HG02884 (cell line): ENCODE measurements at regions not wholly inside any gene's neighbourhood (a gene's known extent, or its start where the extent isn't known, plus 50 kb on each side); places are given as distances from the start of the nearest gene placed in this dataset.
"Not testable (repeated sequence)": the region's sequence is repeated elsewhere in the genome, so short reads cannot be mapped to it uniquely, and the experiment has no call there.

Experiments used
- ATAC-seq: cut with Tn5 transposase; IDR thresholded peaks from one replicate; pipeline ENCODE4 v1.9.1; 2021; ENCODE audit warnings: mild to moderate bottlenecking, moderate library complexity; ENCODE audit not compliant: unreplicated experiment

- no peak for ATAC-seq
These were observed 91.3 kb downstream of the MFAP3L start for GRCh38 chr4:169934794-169935429.

- no peak for ATAC-seq
These were observed 92.7 kb downstream of the MFAP3L start for GRCh38 chr4:169933531-169933930.

DNA sequence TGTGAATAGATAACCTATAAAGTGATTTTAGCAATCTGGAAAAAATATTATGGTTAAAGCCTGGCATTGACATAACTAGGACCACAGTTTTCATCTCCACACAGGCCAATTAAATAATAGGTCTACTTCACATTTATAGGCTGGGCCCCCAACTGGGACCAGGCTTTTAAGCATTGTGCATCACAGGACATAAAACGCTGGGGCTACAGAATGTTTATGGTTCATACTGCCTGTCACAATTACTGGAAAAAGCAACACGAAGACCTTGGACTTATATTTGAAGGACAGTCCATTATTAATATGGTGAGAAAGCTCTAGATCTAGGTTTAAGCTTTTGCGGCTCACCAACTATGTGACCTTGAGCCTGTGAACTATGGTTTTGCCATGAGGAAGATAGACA, 94.2 kb downstream of the MFAP3L start:
- ATAC-seq = no peak

- ATAC-seq = not testable (repeated sequence)
These were observed 95.4 kb downstream of the MFAP3L start for GRCh38 chr4:169930755-169931154.

GRCh38 chr4:169927280-169927679, 98.9 kb downstream of the MFAP3L start:
- ATAC-seq = no peak

DNA sequence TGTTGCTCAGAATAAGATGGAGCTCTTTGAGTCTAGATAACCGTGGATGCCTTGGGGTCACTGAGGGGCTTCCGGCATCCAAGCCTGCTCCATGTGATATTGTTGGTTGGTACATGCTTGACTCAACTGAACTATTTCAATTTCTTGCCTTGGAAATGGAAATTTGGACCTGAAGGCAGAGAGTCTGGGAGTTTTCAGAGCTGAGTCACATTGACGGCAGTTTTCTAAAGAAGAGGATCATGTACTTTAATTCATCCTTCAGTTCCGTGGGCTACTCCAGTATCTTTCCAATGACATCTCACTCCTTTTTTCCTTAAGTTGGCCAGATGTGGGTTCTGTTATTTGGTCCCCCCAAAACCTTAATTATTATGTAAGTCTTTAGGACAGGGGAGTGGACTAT, 100.5 kb downstream of the MFAP3L start:
- no peak for ATAC-seq

DNA sequence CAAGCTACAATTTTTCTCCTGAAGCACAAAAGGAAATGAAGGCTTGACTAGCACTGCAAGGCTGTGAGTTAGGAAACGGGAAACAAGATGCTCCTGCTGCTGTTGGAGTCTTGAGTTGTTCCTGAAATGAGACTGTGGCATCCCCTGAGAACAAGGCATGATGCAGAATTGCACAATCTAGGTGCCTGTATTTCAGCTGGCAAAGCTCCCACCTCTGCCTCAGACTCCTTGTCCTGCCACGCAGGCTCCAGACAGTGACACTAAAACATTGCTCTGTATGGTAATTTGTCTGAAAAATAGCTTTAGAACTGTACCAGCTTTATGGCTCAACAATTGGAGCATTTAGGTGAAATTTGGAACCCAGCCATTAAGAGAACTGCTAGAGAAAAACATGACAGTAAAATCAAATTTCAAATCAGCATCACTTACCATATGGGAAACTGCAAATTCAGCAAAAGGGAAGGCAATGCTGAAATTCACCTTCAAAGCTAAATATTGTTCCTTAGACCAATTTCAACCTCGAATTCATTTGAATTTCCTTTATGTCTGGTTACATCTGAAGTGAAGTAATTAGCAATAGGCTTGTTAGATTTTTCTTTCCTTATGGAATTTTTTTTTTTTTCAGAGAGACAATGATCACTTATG, 103.4 kb downstream of the MFAP3L start:
- ATAC-seq = no peak

- ATAC-seq = peak; percentile 85
These were observed 104.5 kb downstream of the MFAP3L start for GRCh38 chr4:169921732-169922131.

DNA sequence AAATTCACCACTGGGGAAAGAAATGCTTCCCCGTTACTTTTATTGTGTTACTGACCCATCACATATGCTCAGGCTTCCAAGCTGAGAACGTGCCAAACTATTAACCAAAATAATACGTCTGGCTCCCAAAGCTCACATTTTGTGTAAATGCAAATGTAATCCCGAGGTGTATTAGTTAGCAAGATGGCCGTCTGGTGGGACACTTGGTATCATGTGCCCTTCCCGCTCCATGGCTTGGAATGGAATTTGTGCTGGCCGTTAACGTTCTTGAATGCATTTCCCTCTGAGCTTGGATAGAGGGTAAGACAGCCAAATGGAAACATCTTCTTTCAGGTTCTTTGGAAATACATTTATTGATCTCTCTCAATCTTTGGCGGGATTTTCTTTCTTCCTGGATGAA, 105.0 kb downstream of the MFAP3L start:
- no peak for ATAC-seq

GRCh38 chr4:169919194-169920124, 106.7 kb downstream of the MFAP3L start:
- ATAC-seq = not testable (repeated sequence)

- ATAC-seq = no peak
These were observed 110.7 kb downstream of the MFAP3L start for GRCh38 chr4:169915545-169915944.

DNA sequence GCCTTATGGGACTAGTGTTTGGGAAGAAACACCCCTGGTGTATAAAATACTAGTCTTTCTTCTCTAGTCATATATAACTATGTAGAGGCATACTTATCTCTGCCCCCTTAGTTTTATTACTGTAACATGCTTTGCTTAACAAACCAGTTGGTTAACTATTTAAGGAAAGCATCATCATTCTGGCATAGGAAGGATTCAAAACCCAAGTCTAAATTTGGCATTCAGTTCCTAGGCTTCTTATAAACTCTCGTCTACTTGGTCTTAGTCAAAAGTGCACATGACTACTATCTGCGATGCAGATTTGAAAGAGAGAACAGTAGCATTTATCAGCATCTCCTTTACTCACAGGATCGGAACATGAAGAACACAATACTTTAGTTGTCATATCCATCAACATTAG, 111.3 kb downstream of the MFAP3L start:
- ATAC-seq = no peak

DNA sequence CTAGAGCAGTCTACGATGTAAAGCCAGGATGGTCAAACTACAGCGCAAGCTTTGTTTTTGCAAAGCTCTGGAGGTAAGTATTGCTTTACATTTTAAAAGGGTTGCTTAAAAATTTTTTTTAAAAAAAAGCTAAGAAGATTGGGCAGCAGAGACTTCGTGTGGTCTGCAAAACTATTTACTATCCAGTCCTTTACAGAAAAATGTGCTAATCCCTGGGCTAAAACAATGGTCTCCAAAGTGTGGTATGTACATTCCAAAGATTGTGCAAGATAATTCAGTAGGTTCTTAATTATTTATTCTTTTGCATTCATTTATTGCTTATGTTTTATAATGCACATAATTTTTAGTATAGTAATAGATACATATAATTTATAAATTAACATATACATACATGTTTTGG, 113.2 kb downstream of the MFAP3L start:
- no peak for ATAC-seq

DNA sequence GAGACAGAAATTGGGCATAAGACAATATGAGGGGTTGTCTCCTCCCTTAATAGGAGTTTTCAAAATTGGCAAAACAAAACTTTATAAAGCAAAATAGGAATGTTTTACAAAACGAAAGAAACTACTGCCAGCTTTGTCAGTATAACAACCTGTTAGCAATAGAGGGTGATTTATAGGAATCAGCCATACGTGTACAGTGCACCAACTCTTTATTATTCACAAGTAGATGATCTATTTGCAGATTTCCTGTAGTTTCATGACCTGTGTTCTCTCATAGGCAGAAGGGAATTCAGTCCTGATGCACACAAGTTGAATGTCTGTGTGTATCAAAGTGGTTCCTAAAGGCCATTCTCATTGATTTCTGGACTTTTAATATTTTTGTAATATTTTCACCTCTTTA, 116.3 kb downstream of the MFAP3L start:
- ATAC-seq = no peak

GRCh38 chr4:169909479-169909878, 116.7 kb downstream of the MFAP3L start:
- ATAC-seq = no peak

DNA sequence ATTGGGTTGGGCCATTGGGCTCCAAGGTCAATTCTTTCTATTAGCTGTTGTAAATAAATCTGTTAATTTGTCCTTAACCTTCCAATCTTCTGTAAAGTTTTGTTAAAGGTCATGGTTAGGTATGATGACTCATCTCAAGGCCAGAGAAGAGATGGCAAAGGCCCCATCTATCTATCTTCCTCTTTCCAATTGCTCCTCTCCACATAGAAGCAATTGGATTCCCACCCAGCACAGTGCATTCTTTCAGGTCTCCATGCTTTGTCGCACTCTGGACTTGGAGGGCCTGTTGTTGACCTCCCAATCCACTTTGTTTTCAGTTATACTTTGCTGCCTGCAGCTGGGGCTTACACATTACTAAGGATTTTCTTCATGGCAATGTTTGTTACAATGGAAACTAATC, 118.5 kb downstream of the MFAP3L start:
- ATAC-seq = no peak

- ATAC-seq = no peak
These were observed 119.4 kb downstream of the MFAP3L start for GRCh38 chr4:169906821-169907220.

DNA sequence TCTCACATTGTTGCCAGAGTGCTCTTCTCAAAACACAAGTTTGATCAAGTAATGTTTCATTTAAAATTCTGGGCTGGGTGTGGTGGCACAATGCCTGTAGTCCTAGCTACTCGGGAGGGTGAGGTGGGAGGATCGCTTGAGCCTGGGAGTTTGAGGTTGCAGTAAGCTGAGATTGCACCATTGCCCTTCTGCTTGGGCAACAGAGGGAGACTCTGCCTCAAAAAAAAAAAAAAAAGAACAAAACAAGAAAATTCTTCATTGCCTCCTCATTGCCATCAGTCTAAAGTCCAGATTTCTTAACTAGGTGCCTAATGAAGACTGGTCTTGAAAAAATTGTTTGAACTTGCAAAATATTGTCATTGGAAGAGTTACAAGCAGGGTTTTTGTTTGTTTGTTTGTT, 120.1 kb downstream of the MFAP3L start:
- ATAC-seq = no peak

DNA sequence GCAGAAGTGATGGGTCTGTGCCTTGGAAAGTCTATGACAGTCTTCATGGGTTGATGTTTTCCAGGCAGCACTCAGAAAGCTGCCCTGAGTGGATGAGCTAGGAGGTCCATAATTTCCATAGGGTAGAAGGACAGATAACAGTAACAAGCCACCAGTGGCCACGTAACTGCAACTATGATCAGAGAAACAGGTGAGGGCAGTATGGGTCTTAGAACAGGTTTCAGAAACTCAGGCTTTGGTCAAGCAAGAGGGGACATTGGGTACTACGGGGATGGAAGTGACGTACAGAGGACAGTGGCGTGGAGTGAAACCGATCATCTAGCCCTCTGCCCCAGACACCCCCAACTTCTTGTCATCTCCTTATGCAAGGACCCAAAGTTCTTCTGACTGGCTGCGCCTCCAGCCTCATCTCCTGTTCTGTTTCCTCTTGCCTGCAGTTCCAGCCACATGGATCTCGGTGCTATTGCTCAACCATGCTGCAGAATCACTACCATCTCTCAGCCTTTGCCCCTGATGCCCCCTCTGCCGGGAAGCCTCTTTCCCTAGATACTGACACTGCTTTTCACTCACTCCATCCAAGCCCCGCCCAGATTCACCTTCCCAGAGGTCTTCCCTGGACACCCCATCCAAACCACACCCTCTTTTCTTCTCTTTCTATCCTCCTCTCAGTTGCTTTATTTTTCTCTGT, 123.4 kb downstream of the MFAP3L start:
- no peak for ATAC-seq

DNA sequence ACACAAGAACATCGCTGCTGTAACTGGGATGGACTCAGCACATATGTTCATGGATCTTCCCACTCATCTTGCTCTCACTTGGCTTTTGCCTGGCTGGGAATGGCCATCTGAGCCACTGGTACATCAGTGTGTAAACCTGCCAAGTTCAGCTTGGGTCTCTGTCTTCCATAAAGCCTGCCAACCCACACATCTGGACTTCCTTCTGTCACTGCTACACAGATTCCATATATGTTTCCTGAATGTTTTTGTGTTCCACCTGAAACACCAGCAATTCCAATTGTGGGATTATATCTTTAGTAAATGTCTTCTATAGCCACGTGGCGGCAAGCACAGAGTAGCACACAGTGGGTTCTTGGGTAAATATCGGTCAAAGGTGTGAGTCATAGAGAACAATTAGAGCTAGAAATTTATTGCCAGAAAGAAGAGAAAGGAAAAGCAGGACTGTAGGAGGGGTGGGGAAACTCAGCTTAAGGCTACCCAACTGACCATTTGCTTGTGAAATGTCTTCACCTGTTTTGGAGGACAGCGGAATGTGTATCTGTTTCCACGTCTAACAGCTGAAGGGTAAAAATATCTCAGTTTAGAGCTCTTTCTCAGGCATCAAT, 125.9 kb downstream of the MFAP3L start:
- ATAC-seq = no peak

GRCh38 chr4:169899295-169899694, 126.9 kb downstream of the MFAP3L start:
- no peak for ATAC-seq
